Neutrophil (primary cell): ENCODE measurements at regions not wholly inside any gene's neighbourhood (a gene's known extent, or its start where the extent isn't known, plus 50 kb on each side); places are given as distances from the start of the nearest gene placed in this dataset.

ENCODE experiments used
- H3K27ac ChIP-seq: fragments of 200-600 bp; sonication (generic); 2 replicates; pipeline ENCODE4 v1.5.1; 2016; ENCODE audit warnings: mild to moderate bottlenecking, moderate library complexity
- H3K27me3 ChIP-seq: fragments of 200-600 bp; sonication (generic); 2 replicates; pipeline ENCODE4 v1.6.0; 2016; ENCODE audit warnings: mild to moderate bottlenecking
- H3K36me3 ChIP-seq: fragments of 200-600 bp; sonication (generic); 2 replicates; pipeline ENCODE4 v1.5.1; 2017
- H3K4me1 ChIP-seq, 2 experiments: fragments of 200-600 bp in 1 of 2; sonication (generic) in 1 of 2; 1 replicate in 1 of 2; 2 replicates in 1 of 2; pipeline versions ENCODE4 v1.5.1 to v1.6.1; 2013 to 2016; ENCODE audit warnings: low read depth in 1 of 2, low read length in 1 of 2, mild to moderate bottlenecking in 1 of 2, moderate library complexity in 1 of 2; ENCODE audit not compliant: control insufficient read depth in 1 of 2, insufficient read depth in 1 of 2
- H3K4me3 ChIP-seq, 2 experiments: fragments of 200-600 bp in 1 of 2; sonication (generic) in 1 of 2; 1 replicate in 1 of 2; 2 replicates in 1 of 2; pipeline ENCODE4 v1.5.1; 2013 to 2016; ENCODE audit warnings: low read depth in 1 of 2, low read length in 1 of 2, mild to moderate bottlenecking in 1 of 2, moderate library complexity in 1 of 2
- H3K9me3 ChIP-seq: fragments of 200-600 bp; sonication (generic); 2 replicates; pipeline ENCODE4 v1.5.1; 2016
- TF ChIP-seq, protein P1 (sequence below): fragments of 200-600 bp; sonication (generic); IDR thresholded peaks from 2 replicates; pipeline ENCODE4 v1.5.1; 2016; ENCODE audit warnings: antibody characterized with exemption

DNA sequence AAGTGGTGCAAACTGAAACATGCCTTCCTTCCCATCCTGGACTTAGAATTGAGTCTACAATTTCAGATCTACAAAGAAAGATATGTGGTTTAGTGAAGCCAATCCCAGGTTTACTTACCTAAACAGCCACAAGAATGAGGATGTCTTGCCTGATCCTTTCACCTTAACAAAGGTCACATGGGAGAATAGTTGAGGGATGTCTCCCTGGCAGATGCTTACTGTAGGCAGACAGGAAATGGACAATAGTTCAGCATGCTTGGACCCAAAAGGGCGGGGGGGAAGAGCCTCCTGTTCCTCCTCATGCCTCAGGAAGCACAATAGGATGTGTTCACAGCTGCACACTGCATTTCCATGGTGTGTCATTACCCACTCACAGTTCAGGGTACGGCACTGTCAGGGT, 492.7 kb upstream of the USP24 start:
- H3K27ac ChIP-seq = no peak overlapping the region
- TF ChIP-seq, protein P1, sequence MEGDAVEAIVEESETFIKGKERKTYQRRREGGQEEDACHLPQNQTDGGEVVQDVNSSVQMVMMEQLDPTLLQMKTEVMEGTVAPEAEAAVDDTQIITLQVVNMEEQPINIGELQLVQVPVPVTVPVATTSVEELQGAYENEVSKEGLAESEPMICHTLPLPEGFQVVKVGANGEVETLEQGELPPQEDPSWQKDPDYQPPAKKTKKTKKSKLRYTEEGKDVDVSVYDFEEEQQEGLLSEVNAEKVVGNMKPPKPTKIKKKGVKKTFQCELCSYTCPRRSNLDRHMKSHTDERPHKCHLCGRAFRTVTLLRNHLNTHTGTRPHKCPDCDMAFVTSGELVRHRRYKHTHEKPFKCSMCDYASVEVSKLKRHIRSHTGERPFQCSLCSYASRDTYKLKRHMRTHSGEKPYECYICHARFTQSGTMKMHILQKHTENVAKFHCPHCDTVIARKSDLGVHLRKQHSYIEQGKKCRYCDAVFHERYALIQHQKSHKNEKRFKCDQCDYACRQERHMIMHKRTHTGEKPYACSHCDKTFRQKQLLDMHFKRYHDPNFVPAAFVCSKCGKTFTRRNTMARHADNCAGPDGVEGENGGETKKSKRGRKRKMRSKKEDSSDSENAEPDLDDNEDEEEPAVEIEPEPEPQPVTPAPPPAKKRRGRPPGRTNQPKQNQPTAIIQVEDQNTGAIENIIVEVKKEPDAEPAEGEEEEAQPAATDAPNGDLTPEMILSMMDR = no peak
- no peaks in the 10 kb centered on the region for H3K27me3 ChIP-seq
- H3K9me3 ChIP-seq = no peaks in the 10 kb centered on the region
- H3K4me3 ChIP-seq = no peak overlapping the region
- H3K4me1 ChIP-seq = no peaks in the 10 kb centered on the region
- no peaks in the 10 kb centered on the region for H3K36me3 ChIP-seq

DNA sequence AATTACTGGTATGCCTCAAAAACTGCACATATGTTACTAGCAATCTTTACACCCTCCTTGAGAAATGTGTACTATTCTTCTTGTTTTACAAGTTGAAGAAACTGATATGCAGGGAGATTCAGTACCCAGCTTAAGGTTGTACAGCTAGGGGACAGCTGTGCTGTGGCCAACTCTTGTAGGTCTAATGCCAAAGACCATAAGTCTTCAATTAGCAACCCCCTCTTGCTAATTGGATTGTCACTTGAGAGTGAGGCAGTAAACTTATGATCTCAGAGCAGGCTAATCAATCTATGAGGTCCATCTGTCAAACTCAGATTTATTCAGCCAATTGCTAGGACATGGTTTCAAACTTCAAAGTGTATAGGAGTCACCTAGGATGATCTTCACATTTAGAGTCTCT, 492.0 kb upstream of the USP24 start:
- no peaks in the 10 kb centered on the region for H3K9me3 ChIP-seq
- no peak overlapping the region for H3K4me3 ChIP-seq
- no peaks in the 10 kb centered on the region for H3K27me3 ChIP-seq
- no peaks in the 10 kb centered on the region for H3K4me1 ChIP-seq
- no peaks in the 10 kb centered on the region for H3K36me3 ChIP-seq
- no peak overlapping the region for H3K27ac ChIP-seq
- TF ChIP-seq, protein P1 = no peak

DNA sequence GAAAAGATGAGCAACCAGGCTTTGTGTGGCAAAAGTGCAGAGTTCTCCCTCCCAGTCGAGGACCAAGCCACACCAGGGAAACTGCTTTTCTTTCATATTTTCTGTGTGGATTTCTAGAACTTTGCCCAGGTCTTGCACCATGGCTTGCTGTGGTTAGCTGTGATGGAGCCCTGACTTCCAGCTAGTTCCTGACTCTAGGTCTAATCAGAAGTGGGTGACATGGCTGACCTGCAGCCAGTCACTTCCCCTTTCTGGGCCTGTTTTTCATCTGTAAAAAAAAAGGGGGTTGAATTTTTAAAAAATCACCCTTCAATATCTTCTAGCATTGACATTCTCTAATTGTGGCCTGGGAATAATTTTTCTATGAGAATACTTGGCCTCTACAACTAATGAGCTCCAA, 491.2 kb upstream of the USP24 start:
- no peaks in the 10 kb centered on the region for H3K9me3 ChIP-seq
- no peak overlapping the region for H3K27ac ChIP-seq
- H3K27me3 ChIP-seq = no peaks in the 10 kb centered on the region
- TF ChIP-seq, protein P1 = no peak
- no peak overlapping the region for H3K4me3 ChIP-seq
- H3K36me3 ChIP-seq = no peaks in the 10 kb centered on the region
- H3K4me1 ChIP-seq = no peaks in the 10 kb centered on the region

DNA sequence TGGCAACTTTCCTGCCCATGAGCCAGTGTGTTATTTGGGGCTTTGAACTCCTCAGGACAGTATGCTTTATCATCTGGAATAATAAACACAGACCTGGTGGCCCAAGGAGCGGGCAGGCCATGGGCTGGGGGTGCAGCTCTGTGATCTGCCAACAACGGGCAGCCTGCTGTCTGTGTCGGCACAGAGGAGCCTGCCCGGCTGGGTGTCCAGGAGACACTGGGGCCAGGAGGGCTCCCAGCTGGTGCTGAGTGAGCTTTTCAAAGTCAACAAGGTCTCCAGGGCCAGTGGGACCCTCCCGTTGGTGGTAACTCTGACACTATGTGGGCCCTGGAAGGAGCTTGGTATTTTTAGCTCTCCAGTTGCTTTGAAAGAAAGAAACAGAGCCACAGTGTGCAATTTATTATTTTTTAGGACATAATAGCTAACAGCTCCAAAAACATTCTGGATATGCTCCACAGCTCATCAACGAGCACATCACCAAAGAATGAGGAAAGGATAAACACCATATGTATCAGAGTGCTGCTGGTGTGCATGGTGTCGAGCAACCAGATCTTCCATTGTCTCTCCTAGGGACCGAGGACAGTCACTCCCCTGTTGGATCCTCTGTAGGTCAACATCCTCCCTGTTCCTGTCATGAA, 488.7 kb upstream of the USP24 start:
- H3K4me3 ChIP-seq = no peak overlapping the region
- H3K27ac ChIP-seq = no peak overlapping the region
- TF ChIP-seq, protein P1 = no peak
- no peaks in the 10 kb centered on the region for H3K4me1 ChIP-seq
- no peaks in the 10 kb centered on the region for H3K9me3 ChIP-seq
- H3K36me3 ChIP-seq = no peaks in the 10 kb centered on the region
- H3K27me3 ChIP-seq = no peaks in the 10 kb centered on the region

DNA sequence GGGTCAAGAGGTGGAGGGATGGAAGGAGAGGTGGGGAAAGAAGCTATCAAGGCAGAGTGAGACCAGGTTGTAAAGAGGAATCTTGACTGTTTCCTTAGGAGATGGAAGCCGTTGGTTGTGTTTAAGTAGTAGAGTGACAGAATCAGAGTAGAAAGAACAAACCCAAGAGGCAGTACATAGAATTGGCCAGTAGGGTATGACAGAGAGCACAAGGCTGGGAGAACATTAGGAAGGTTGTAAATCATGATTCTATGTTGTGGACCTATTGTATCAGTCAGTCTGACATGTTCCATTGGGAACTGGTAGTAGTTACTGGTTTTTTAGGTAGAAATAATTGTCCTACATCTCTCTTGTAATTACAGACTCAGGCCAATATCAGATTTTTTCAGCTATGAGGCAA, 486.9 kb upstream of the USP24 start:
- no peaks in the 10 kb centered on the region for H3K9me3 ChIP-seq
- H3K27ac ChIP-seq = no peak overlapping the region
- H3K27me3 ChIP-seq = no peaks in the 10 kb centered on the region
- H3K36me3 ChIP-seq = no peaks in the 10 kb centered on the region
- TF ChIP-seq, protein P1 = no peak
- H3K4me3 ChIP-seq = no peak overlapping the region
- H3K4me1 ChIP-seq = no peaks in the 10 kb centered on the region
